Erythroblast (primary cell): ENCODE measurements at regions not wholly inside any gene's neighbourhood (a gene's known extent, or its start where the extent isn't known, plus 50 kb on each side); places are given as distances from the start of the nearest gene placed in this dataset.

ENCODE experiments used
- DNase-seq, 2 experiments: peaks; one replicate each; lab custom pipeline; 2025; lab: John Stamatoyannopoulos, UW
- GATA1 ChIP-seq: IDR thresholded peaks from 2 replicates; pipeline ENCODE4 v1.6.1; 2011; ENCODE audit warnings: low read depth, mild to moderate bottlenecking, control low read depth, low read length, moderate library complexity
- POLR2A ChIP-seq: IDR thresholded peaks from 2 replicates; pipeline ENCODE4 v1.6.1; 2011; ENCODE audit warnings: mild to moderate bottlenecking, low read length

DNA sequence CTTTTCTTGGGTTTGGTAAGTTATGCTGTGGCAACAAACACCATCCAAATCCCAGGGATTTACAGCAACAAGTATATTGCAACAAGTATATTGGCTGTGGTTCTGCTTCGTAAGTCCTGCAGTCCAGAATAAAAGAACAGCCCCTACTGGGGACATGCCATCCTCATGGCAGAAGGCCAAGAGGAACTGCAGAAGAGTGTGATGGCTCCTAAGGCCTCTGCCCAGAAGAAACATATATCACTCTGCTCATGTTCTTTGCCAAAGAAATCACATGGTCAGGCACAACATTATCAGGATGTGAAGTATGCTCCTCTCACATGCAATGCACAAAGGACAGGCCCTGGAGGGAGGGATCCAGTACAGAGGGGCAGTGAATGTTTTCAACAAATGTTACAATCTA is 159.6 kb upstream of the TAS2R1 start:
- no peak for DNase-seq
- TF ChIP-seq GATA1 (no peak), POLR2A (no peak)

DNA sequence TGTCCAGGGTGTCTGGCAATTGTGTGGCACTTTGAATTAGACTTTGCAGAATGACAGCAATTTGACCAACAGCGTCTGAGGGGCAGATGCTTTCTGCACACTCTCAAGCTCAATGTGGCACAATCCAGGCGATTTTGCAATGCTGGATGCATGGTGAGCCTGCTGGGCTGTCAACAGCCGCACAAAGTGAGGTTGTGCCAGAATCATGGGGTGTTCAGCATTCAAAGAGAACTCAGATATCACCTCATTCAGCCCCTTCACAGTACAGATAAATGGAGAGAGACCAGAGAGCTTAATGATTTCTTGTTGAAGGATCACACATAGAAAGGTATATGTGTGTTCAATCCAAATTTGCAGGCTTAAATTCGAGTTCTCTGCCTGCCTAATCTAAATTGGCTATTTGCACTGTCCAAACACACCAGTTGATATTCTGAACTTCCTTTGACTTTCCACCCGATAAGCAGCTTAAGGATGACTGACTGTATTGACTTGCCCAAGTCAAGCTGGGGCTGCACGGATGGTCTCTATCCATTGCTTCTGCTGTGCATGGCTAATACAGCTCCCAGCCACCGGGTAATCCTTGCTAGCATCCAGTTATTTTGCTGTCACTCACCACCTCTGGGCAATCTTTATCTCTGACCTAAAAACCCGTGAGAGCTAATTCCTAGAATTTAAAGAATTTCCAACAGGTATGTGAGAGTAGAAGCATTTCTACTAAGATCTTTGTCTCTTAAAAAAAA is 157.9 kb upstream of the TAS2R1 start:
- TF ChIP-seq POLR2A: no peak
- no peak for TF ChIP-seq GATA1
- DNase-seq: no peak

DNA sequence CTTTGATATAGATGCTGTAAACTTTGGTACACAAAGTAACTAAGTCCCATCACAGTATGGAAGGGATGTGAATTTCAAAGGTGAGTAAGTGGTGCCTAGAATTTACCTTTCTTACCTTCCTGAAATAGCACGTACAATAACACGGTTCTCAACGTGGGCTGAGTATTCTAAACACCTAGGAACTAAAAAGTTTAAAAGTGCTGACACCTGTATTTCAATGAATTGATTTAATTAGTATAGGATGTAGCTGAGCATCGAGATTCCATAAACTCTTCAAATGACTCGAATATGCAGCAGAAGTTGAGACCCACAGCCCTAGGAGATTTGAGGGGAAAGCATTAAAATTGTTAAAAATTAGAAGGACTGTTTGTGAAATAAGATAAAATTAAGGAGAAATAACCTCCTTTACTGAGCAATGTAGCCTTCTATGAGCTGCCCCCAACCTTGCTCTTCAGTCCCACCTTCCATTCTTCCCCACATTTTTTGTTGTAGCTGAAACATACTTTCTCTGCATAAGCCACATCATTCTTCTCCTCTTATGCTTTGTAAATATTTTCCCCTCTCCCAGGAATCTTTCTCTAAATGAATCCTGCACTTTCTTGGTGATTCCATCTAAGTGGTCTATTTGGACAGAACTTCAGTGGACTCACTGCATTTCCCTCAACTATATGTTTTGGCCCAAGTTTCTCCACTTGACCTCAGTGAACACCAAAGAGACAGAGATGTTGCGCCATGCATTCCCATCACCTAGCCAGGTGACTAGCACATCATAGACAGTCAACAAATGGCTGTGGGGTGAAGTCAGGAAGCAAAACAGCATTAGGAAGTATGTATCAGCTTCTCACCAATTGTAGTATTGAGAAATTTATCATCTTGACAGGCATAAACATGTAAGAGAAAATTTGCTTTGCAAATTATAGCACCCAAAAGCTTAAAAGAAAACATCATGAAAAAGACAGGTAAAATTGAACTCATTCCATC is 156.5 kb upstream of the TAS2R1 start:
- no peak for DNase-seq
- TF ChIP-seq POLR2A: no peak

DNA sequence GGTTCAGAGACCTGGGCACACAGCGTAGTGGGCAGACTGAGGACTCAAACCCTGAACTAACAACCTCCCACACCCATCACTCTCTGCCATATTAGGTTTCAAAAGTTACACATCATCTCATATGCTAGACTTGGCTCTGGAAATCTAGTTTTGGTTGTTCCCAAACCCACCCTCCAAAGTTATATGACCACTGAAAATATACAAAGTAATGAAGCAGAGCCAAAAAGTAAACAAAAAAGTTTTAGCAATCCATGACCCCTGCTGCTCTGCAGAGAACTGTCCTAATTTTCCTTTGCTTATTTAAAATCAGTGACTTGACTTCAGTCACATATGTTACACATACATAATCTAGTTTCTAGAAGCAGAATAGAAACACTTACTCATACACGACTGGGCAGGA is 155.6 kb upstream of the TAS2R1 start:
- no peak for DNase-seq
- no peak for TF ChIP-seq POLR2A
- no peak for TF ChIP-seq GATA1

DNA sequence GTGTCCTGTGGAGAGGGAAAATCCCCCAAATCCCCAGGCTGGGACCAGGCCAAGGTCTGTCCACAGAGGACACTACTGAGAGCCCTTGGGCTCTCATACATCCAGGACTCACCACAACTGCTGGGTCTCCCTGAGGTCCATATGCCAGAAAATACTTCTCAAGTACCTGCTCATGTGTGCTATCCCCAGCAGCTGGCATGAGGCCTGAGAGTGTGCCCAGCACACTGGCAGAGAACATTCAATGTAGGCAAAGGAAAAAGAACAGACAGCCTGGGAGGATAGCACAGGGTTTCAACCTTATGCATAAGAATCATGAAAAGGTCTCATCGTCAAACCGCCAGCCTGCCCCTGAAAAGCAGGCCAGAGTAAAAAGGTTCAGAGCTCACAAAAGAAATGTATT is 154.1 kb upstream of the TAS2R1 start:
- no peak for TF ChIP-seq GATA1
- TF ChIP-seq POLR2A: no peak
- no peak for DNase-seq

DNA sequence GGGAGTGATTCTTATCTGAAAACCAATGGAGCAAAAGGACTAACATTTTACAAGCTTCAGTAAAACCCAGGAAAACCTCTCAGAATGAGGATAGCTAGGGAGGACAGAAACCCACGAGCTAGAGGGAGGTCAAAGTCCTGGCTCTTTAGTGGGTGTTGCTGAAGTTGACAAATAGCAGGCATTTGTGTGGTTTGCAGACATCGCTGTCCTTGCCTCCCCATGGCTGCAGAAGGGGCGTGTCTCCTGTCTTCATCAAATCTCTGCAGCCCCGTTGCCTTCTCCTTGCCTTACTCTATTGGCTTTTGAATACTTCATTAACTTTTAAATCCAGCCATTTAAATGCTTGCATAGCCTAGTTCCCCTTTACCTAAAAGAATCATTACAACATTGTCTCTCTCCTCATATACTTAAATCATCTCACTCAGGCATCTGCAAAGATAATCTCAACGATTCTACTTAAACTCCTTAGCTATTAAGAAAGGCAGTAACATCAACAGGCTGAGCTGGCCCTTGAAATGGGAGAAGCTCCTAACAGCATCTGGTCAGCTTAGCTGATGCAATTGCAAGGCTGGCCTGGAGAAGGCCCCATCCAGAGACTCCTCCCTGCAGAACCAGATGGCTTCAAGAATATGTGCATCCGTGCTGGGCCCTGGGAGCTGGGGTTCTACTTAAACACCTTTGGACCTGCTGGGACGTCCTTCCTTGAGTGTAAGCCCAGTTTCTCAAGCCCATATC is 152.8 kb upstream of the TAS2R1 start:
- DNase-seq: no peak
- no peak for TF ChIP-seq GATA1

DNA sequence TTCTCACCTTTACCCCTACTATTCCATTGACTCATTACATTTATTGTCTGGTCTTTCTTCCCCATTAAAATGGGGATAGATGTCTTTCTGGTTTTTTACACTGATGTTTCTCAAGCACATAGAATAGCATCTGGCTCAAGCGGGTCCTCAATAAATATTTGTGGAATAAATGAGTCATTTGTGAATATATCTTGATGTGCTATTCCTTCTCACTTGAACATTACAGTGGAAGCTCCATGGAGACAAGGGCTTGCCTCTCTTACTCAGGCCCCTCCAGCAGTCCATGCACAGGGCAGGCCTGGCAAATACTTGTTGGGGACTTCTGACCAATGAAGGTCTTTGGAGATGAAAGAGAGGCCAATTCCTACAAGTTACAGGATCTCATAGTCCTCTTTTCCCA is 151.7 kb upstream of the TAS2R1 start:
- no peak for DNase-seq
- no peak for TF ChIP-seq GATA1
- no peak for TF ChIP-seq POLR2A

DNA sequence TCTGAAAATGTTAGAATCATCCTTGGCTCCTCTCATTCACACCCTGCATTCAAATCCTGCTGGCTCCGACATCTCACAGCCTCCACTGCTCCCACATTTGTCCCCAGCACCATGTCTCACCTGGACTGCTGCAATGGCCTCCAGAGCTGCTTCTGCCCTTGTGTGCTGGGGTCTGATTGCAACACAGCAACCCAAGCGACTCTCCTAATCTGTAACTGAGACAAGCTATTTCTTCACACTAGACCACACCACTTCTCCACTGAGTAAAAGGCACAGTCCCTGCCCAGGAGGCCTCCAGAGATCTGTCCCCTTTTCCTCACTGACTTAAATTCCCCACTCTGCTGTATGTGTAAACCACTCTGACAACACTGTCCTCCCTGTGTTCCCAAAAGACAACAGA is 151.1 kb upstream of the TAS2R1 start:
- DNase-seq: no peak
- no peak for TF ChIP-seq GATA1
- TF ChIP-seq POLR2A: no peak

DNA sequence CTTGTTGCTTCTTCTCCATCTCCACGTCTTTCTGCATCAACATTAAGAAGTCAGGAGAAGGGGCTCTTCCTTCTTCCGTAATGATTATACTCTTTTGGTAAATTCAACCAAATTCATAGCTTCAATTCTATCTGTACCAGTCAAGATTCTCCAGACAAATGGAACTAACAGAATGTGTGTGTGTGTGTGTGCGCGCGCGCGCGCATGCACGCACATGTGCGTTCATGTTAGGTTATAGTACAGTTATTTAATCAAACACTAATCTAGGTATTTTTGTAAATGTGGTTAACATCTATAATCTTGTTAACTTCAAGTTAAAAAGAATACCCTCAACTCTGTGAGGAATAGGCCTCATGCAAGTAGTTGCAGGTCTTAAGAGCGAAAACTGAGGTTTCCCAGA is 150.3 kb upstream of the TAS2R1 start:
- DNase-seq: no peak

DNA sequence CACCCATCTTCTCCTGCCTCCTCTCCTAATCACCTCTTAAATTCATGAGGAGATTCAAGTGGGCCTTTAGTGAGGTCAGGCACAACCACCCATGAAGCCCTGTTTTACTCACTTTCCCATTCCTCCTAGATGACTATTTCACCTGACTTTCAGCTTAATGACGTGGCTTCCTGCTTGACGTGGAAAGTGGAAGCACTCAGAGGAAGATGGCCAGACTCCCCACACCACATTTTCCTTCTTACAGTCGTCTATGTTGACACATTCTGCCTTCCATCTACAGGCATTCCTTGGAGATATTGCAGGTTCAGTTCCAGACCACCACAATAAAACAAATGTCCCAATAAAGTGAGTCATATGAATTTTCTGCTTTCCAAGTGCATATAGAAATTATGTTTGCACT is 146.4 kb upstream of the TAS2R1 start:
- no peak for TF ChIP-seq POLR2A
- no peak for TF ChIP-seq GATA1
- no peak for DNase-seq

More for the DNA sequence above, 150.3 kb upstream of the TAS2R1 start:
- TF ChIP-seq GATA1 (no peak), POLR2A (no peak)

DNA sequence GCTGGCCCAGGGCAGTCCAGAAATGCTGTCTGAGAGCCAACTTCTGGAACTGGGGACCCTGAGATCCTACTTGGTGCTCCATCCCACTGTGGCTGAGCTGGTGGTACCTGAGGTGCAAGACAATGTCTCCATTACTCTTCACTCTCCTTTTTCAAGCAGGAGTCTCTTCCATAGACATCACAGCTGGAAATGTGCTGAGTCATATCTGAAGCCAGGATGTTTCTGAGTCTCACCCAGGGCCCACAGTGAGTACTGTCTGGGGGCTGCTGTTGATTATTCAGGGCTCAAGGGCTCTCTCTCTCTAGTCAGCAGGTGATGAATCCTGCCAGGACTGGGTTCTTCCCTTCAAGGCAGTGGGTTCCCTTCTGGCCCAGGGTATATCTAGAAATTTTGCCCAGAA is 145.2 kb upstream of the TAS2R1 start:
- TF ChIP-seq POLR2A (no peak), GATA1 (no peak)
- DNase-seq: no peak

DNA sequence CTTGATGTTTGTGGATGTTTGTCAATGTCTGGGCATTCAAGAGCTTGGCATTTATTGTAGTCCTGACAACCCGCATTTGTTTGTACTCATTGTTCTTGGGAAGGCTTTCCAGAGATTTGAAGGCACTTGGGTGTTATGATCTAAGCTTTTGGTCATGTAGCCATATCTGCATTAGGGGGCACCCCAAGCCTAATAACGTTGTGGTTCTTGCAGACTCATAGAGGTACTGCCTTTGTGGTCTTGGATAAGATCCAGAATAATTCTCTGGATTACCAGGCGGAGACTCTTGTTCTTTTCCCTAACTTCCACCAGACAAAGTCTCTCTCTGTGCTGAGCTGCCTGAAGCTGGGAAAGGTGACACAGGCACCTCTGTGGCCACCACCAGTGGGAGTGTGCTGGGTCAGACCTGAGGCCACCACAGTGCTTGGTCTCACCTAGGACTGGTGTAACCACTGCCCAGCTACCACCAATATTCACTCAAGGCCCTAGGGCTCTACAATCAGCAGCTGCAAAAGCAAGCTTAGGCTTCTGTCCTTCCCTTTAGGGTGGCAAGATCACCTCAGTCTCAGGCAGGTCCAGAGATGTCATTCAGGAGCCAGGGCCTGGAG is 144.4 kb upstream of the TAS2R1 start:
- TF ChIP-seq GATA1: no peak
- no peak for TF ChIP-seq POLR2A

DNA sequence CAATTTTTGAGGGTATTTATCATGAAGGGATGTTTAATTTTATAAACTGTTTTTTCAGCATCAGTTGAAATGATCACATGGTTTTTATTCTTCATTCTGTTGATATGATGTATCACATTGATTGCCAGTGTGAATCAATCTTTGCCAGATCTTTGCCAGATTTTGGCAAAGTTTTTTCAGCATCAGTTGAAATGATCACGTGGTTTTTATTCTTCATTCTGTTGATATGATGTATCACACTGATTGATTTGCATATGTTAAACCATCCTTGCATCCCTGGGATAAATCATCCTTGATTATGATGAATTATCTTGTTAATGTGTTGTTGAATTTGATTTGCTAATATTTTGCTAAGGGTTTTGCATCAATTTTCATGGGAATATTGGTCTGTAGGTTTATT is 140.9 kb upstream of the TAS2R1 start:
- no peak for TF ChIP-seq POLR2A
- no peak for TF ChIP-seq GATA1
- no peak for DNase-seq

More for the DNA sequence above, 144.4 kb upstream of the TAS2R1 start:
- no peak for DNase-seq
